GM23338 (cell line): ENCODE measurements at regions not wholly inside any gene's neighbourhood (a gene's known extent, or its start where the extent isn't known, plus 50 kb on each side); places are given as distances from the start of the nearest gene placed in this dataset.
A peak's percentile ranks its signal among the peaks of the same experiment; 100 is the strongest.

Source experiments
- ATAC-seq: fragments of 200-7000 bp; cut with Tn5 transposase; 3 replicates; pipeline ENCODE4 v1.9.1; 2020
- DNase-seq: peaks from one replicate; pipeline ENCODE4 v3.0.0-alpha.2; 2015; ENCODE audit warnings: low spot score
- H2AFZ ChIP-seq: fragments of 200-600 bp; sonication (generic); 2 replicates; pipeline ENCODE4 v1.8.0; 2016; ENCODE audit warnings: antibody characterized with exemption, mild to moderate bottlenecking, moderate library complexity
- H3F3A ChIP-seq: fragments of 200-600 bp; sonication (generic); replicated peaks from 2 replicates; pipeline ENCODE4 v1.8.0; 2017; ENCODE audit warnings: antibody characterized with exemption, mixed run types, low read depth
- H3K27ac ChIP-seq: fragments of 200-600 bp; sonication (generic); 2 replicates; pipeline ENCODE4 v1.6.1; 2016; ENCODE audit warnings: low read depth
- H3K27me3 ChIP-seq: fragments of 200-600 bp; sonication (generic); 2 replicates; pipeline ENCODE4 v1.8.0; 2016; ENCODE audit warnings: mild to moderate bottlenecking, mixed run types, moderate library complexity; ENCODE audit not compliant: insufficient read depth
- H3K36me3 ChIP-seq: fragments of 200-600 bp; sonication (generic); 2 replicates; pipeline ENCODE4 v1.8.0; 2016; ENCODE audit warnings: mild to moderate bottlenecking; ENCODE audit not compliant: insufficient read depth
- H3K4me1 ChIP-seq: fragments of 200-600 bp; sonication (generic); 2 replicates; pipeline ENCODE4 v1.8.0; 2016; ENCODE audit warnings: mild to moderate bottlenecking, moderate library complexity; ENCODE audit not compliant: insufficient read depth
- H3K4me2 ChIP-seq: fragments of 200-600 bp; sonication (generic); 2 replicates; pipeline ENCODE4 v1.7.1; 2017; ENCODE audit warnings: mixed run types
- H3K4me3 ChIP-seq: fragments of 200-600 bp; sonication (generic); 2 replicates; pipeline ENCODE4 v1.6.1; 2016; ENCODE audit warnings: mixed run types
- H3K79me2 ChIP-seq: fragments of 200-600 bp; sonication (generic); replicated peaks from 2 replicates; pipeline ENCODE4 v1.8.0; 2017; ENCODE audit warnings: mild to moderate bottlenecking; ENCODE audit not compliant: insufficient read depth
- H3K9me2 ChIP-seq: fragments of 200-600 bp; sonication (generic); 2 replicates; pipeline ENCODE4 v1.8.0; 2017; ENCODE audit not compliant: insufficient read depth
- H4K20me1 ChIP-seq: fragments of 200-600 bp; sonication (generic); replicated peaks from 2 replicates; pipeline ENCODE4 v1.8.0; 2017; ENCODE audit warnings: mild to moderate bottlenecking; ENCODE audit not compliant: insufficient read depth
- H3K27ac Mint-ChIP-seq: 2 replicates; pipeline ENCODE4 v1.8.0; 2020; ENCODE audit warnings: inconsistent platforms, mild to moderate bottlenecking, moderate library complexity, mixed read lengths
- H3K27me3 Mint-ChIP-seq: 3 replicates; pipeline ENCODE4 v1.8.0; 2022; ENCODE audit warnings: low read depth, mild to moderate bottlenecking, moderate library complexity, mixed read lengths, inconsistent platforms; ENCODE audit not compliant: insufficient read depth, poor library complexity
- H3K36me3 Mint-ChIP-seq: 3 replicates; pipeline ENCODE4 v1.8.0; 2021; ENCODE audit warnings: low read depth, mild to moderate bottlenecking, inconsistent platforms, moderate library complexity, mixed read lengths
- H3K4me1 Mint-ChIP-seq: 3 replicates; pipeline ENCODE4 v1.8.0; 2020; ENCODE audit warnings: mild to moderate bottlenecking, inconsistent platforms, mixed read lengths
- H3K4me3 Mint-ChIP-seq: 3 replicates; pipeline ENCODE4 v1.8.0; 2021; ENCODE audit warnings: moderate library complexity, mild to moderate bottlenecking, inconsistent platforms, mixed read lengths
- H3K9me3 Mint-ChIP-seq: 3 replicates; pipeline ENCODE4 v1.8.0; 2020; ENCODE audit warnings: moderate library complexity, mild to moderate bottlenecking, inconsistent platforms, mixed read lengths
- CREB1 ChIP-seq: fragments of 250-450 bp; sonication (Bioruptor Pico); IDR thresholded peaks from 2 replicates; pipeline ENCODE4 v1.5.0; 2020; ENCODE audit warnings: low read depth, mild to moderate bottlenecking, moderate library complexity
- CTCF ChIP-seq, 2 experiments: fragments of 200-600 bp in 1 of 2; sonication (generic) in 1 of 2; conservative IDR thresholded peaks; 2 replicates each; pipeline versions ENCODE4 v1.5.1 to v1.6.1; 2016 to 2017; ENCODE audit warnings: antibody characterized with exemption in 2 of 2, low read depth in 2 of 2, mild to moderate bottlenecking in 2 of 2, moderate library complexity in 1 of 2
- ETS1 ChIP-seq: IDR thresholded peaks from 2 replicates; pipeline ENCODE4 v1.6.1; 2016; ENCODE audit warnings: antibody characterized with exemption
- EZH2phosphoT487 ChIP-seq: fragments of 200-600 bp; sonication (generic); IDR thresholded peaks from one replicate; pipeline ENCODE4 v1.8.1; 2018; ENCODE audit warnings: antibody characterized with exemption; ENCODE audit not compliant: unreplicated experiment
- NANOG ChIP-seq: IDR thresholded peaks from 2 replicates; pipeline ENCODE4 v1.6.1; 2016; ENCODE audit warnings: antibody characterized with exemption, borderline replicate concordance
- POLR2AphosphoS5 ChIP-seq: IDR thresholded peaks from 2 replicates; pipeline ENCODE4 v1.6.1; 2016; ENCODE audit warnings: antibody characterized with exemption, low read depth
- ZNF114 ChIP-seq: fragments of 250-450 bp; sonication (Bioruptor Pico); IDR thresholded peaks from 2 replicates; pipeline ENCODE4 v1.5.0; 2020; ENCODE audit warnings: mild to moderate bottlenecking, moderate library complexity
- ZNF331 ChIP-seq: fragments of 250-450 bp; sonication (Bioruptor Pico); IDR thresholded peaks from 2 replicates; pipeline ENCODE4 v1.5.0; 2020; ENCODE audit warnings: low read depth, mild to moderate bottlenecking, moderate library complexity
- ZNF462 ChIP-seq: fragments of 250-450 bp; sonication (Bioruptor Pico); IDR thresholded peaks from 2 replicates; pipeline ENCODE4 v1.5.0; 2020; ENCODE audit warnings: mild to moderate bottlenecking, moderate library complexity

- Mint-ChIP-seq H3K27ac (no peak overlapping the region), H3K36me3 (no peaks in the 10 kb centered on the region), H3K27me3 (peaks cover 9% of the 10 kb centered on the region), H3K9me3 (no peaks in the 10 kb centered on the region), H3K4me1 (peaks cover 11% of the 10 kb centered on the region), H3K4me3 (no peak overlapping the region)
- no peaks in the 10 kb centered on the region for H3K79me2 ChIP-seq
- peaks cover 7% of the 10 kb centered on the region; the same call in 1 of the 2 replicates for H3K4me1 ChIP-seq
- peaks cover 5% of the 10 kb centered on the region; the same call in 1 of the 2 replicates for H3K9me2 ChIP-seq
- no peak overlapping the region for H2AFZ ChIP-seq
- DNase-seq (no peak), ATAC-seq (no peak)
- H3K27ac ChIP-seq: no peak overlapping the region
- no peak overlapping the region for H3K4me2 ChIP-seq
- no peaks in the 10 kb centered on the region for H4K20me1 ChIP-seq
- H3K4me3 ChIP-seq: no peak overlapping the region
- no peaks in the 10 kb centered on the region for H3K36me3 ChIP-seq
- no peak for TF ChIP-seq ZNF331 (CRISPR knock-in tag)
- H3K27me3 ChIP-seq: no peaks in the 10 kb centered on the region
- H3F3A ChIP-seq: no peaks in the 10 kb centered on the region
These were observed 247.3 kb downstream of the SIPA1L2 start for GRCh38 chr1:232382671-232383070.

- Histone ChIP-seq H3K27me3 (no peaks in the 10 kb centered on the region), H3K4me1 (peaks cover 7% of the 10 kb centered on the region; the same call in 1 of the 2 replicates), H3F3A (no peaks in the 10 kb centered on the region), H3K79me2 (no peaks in the 10 kb centered on the region), H4K20me1 (no peaks in the 10 kb centered on the region), H3K9me2 (peaks cover 9% of the 10 kb centered on the region), H3K27ac (no peak overlapping the region), H3K36me3 (no peaks in the 10 kb centered on the region), H3K4me2 (0 out of 2 replicates have a peak overlapping the region, but pooled peaks have one; percentile 14), H3K4me3 (no peak overlapping the region), H2AFZ (no peak overlapping the region)
- peaks cover 11% of the 10 kb centered on the region for H3K4me1 Mint-ChIP-seq
- DNase-seq (no peak), ATAC-seq (no peak)
- H3K9me3 Mint-ChIP-seq: no peaks in the 10 kb centered on the region
- H3K27me3 Mint-ChIP-seq: peaks cover 10% of the 10 kb centered on the region
- H3K27ac Mint-ChIP-seq: no peak overlapping the region
- H3K4me3 Mint-ChIP-seq: no peak overlapping the region
- no peaks in the 10 kb centered on the region for H3K36me3 Mint-ChIP-seq
- TF ChIP-seq CTCF (conservative IDR thresholded peaks at IDR 0.05; ENCODE audit: low read depth in 2 of 2) (no peak), NANOG (no peak), CREB1 (CRISPR knock-in tag) (no peak), ZNF114 (CRISPR knock-in tag) (no peak), ZNF462 (CRISPR knock-in tag) (no peak), ETS1 (no peak), POLR2AphosphoS5 (no peak), EZH2phosphoT487 (no peak)
These were observed 248.4 kb downstream of the SIPA1L2 start for GRCh38 chr1:232381394-232382100.
